ENCODE measurements at regions not wholly inside any gene's neighbourhood (a gene's known extent, or its start where the extent isn't known, plus 50 kb on each side); places are given as distances from the start of the nearest gene placed in this dataset.
A peak's percentile ranks its signal among the peaks of the same experiment; 100 is the strongest.

DNA sequence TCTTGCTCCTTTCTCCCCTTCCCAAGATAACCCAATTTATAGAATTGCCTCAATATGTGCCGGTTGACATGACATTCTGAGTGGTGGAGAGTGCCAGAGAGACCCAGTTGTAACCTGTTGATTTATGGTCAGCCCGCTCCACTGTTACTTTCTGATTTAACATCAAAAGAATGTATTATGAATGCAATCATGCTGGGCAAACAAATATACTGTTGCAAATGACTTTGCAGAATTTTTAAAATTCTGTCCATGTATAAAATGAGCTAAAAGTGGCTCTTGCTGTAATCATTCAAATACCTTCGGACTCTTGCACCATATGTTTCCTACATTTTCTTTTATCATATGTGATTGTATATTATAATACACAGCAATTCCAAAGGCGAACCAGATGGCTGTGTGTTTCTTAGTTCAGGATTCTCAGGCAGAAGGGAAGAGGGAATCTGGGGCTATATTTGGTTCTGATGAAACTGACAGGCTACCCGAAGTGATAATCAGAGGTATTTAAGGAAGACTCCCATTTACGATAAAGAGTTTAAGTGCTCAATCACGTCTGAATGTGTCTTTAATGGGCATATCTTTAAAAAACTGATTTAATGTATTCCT is 131.7 kb downstream of the CLCN4 start:
- no peak for DNase-seq

DNA sequence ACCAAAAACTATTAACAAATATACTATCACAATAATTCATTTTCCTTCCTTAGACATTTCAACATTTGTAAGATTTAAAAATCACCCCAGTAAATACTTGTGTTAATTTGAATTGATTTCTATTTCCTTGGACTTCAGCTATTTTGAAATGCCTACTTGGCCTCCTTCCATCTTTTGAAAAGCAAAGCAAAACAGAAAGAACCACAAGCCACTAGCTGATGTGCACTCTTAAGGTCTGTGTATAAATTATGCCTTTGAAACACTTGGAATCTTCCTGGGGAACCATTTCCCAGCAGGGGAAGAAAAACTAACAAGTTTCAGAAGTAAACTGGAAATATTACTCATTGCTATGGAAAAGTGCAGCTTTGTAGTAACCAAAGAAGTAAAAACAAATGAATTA is 139.8 kb downstream of the CLCN4 start:
- DNase-seq: no peak

DNA sequence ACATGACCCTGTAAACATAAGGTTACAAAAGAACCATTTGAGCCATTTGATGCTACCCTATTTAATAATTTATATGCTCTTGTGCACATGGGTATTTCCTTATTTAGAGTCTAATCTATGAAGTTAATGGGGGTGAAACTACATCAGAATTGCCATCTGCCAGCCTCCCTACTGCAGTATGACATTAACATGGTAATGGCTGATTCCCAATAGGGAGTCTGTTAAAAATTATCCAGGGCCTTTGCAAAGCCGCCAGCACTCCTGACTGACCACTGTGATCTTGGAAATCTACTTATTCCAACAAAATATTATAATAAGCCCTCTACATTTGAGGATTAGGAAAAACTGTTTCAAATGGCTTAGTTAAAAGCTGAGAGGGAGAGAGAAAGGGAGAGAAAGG is 153.7 kb downstream of the CLCN4 start:
- DNase-seq: no peak

GRCh38 chrX:10314530-10315104 is 157.8 kb downstream of the CLCN4 start:
- no peak for DNase-seq

DNA sequence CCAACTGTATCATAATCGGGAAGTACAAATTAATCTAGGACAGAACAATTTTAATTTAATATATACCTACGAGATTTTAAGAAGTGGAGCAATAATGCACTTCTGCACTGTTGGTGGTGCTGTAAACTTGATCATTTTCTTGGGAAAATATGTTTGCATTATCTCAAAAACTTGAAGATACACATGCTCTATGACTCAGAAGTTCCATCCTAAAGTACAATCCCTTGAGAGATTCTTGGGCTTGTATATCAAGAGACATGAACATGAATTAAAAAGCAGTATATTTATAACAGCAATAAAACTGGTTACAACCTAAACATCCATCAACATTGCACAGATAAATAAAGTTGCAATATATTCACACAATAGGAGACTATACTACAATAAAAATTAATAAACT is 168.8 kb downstream of the CLCN4 start:
- DNase-seq: no peak

GRCh38 chrX:10326578-10326977 is 169.8 kb downstream of the CLCN4 start:
- DNase-seq: peak in 1 of 2 experiments; percentile 8

- DNase-seq: no peak
Observed at GRCh38 chrX:10327651-10328050, 170.9 kb downstream of the CLCN4 start.

GRCh38 chrX:10329984-10330383 is 173.2 kb downstream of the CLCN4 start:
- no peak for DNase-seq

DNA sequence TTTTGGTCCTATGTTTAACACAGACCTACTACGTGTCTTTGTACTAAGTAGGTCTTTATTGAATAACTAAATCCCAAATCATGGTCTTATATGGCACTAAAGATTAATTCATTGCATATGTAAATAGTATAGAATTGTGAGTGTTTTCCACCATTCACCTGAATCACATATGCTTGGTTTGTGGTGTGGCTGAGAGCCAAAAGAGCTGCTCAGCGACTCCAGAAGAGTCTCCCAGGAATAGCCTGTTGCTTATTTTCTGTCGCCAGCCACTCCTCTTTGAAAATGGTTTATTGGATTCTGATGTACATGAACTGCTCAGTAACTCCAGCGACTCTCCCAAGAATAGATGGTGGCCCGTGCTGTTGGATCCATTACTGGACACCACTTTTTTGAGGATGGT is 184.5 kb downstream of the CLCN4 start:
- DNase-seq: no peak

DNA sequence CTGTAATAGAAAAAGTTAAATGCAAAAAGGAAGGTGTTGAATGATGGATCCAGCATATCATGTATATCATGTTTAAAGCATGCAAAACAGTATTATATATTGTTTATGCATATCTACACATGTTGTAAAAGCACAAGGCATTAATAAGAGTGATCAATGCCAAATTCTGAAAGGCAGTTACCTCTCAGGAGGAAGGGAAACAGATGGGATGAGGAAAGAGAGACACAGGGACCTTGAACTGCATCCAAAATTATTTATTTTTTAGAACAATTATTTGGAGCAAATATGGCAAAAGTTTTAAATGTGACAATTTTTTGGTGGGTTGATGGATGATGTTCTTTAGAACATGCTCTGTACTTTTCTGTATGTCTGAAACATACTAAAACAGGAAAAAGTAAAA is 193.4 kb downstream of the CLCN4 start:
- DNase-seq: no peak

GRCh38 chrX:10350981-10351380 is 194.2 kb downstream of the CLCN4 start:
- DNase-seq: no peak

GRCh38 chrX:10352536-10352935 is 195.8 kb downstream of the CLCN4 start:
- no peak for DNase-seq

- DNase-seq: no peak
Observed at GRCh38 chrX:10356979-10357378, 200.2 kb downstream of the CLCN4 start.

GRCh38 chrX:10358958-10359357 is 202.2 kb downstream of the CLCN4 start:
- no peak for DNase-seq

DNA sequence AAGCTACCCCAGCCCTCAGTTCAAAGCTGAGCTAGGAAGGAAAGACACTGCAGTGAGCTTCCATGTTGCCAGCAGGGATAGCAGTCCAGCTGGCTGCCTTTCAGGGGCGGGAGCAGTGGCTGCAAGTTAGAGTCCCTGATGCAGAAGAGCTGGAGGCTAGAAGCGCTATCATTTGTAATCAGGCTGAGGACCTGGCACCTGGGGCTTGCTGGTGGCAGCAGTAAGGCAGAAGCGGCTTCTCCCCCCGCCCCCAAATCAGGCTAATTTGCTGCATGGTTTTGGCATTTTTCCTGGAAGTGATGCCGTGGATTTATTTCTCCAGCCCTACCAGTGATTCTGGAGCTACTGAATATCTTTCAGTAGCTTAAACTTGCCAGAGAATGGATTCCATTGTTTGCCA is 203.3 kb downstream of the CLCN4 start:
- DNase-seq: no peak

DNA sequence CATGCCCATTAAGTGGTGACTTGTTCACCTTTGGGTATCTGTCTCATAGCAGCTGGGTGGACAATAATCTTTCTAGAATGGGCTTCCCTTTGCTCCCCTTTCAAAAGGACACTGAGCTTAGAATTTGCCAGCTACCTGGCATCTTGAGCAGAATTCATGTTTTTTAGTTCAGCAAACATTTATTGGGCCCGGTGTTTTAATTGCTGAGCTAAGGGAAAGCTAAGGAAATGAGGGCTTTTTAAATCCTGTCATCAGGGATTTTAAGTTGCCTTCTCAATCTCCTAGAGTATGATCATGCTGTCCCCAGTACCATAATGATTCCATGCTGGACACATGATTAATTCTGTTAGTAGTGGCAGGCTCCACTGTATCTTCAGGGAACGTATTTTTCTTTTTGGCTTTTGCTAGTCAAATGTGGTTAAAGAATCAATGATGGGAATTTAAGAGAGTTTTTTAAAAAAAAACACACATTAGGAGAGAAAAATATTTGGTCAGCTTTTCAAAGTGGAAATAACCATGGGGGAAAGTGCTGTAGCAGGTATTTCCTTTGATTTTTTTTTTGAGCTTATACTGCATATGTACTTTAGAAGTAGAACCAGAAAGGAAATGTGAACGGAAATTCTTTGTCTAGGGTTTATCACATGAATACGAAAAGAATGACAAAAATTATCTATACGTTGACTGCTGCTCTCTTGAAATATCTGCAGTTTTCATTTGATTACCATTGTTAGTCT is 208.9 kb downstream of the CLCN4 start:
- DNase-seq: no peak

GRCh38 chrX:10367406-10367805 is 210.6 kb downstream of the CLCN4 start:
- DNase-seq: no peak

DNA sequence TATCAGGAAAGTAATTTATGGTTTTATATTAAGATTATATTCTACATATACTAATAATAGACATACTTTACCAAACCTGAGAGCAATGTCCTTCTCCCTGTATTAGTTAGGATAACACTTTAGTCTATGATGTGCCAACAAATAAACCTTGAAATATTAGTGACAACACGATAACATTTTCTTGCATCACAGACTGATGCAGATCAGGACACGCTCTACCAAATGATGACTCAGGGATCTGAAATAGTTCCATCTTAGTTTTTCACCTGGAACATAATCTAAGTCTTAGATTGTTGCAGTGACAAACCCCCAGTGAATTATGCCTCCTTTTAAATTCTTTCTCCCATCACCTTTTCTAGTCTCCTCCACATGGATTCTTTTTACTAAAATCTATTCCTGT is 214.2 kb downstream of the CLCN4 start:
- no peak for DNase-seq

- no peak for DNase-seq
Observed at GRCh38 chrX:10377427-10377826, 220.7 kb downstream of the CLCN4 start.

- DNase-seq: no peak
Observed at GRCh38 chrX:10379878-10380277, 223.1 kb downstream of the CLCN4 start.

DNA sequence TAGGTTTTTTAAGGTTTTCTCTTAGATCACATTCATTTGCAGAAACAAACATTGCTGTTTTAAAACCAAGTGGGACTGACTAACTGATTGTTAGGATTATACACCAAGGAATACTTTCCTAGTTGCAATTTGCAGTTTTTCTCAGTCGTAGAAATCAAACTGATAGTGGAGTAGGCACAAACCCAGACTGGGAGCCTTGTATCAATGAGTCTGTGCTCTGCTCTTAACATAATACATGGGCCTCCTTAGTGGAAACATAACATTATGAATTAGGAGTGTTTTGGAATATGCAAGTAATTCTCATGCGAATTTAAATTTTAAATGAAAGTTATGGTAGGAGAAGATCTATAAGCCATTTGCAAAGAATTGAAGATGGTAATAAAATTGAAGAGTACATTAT is 223.5 kb downstream of the CLCN4 start:
- DNase-seq: no peak

DNA sequence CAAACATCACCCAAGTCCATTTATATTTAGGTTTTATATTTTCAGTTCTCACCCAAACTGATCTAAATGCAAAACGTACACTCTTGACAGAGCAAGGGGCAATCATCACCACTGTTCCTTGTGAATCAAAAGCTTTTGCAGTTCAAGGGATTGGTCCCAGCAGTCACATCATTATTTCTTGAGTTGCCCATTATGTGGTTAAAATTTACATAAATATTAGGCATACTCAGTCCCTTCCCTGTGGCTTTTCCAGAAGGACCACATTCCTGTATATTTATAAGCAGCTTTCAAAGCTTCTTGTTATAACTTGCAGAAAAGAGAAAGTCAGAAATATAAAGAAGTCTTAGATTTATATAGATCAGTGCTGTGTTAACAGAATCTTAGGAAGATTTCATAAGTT is 224.4 kb downstream of the CLCN4 start:
- DNase-seq: no peak

DNA sequence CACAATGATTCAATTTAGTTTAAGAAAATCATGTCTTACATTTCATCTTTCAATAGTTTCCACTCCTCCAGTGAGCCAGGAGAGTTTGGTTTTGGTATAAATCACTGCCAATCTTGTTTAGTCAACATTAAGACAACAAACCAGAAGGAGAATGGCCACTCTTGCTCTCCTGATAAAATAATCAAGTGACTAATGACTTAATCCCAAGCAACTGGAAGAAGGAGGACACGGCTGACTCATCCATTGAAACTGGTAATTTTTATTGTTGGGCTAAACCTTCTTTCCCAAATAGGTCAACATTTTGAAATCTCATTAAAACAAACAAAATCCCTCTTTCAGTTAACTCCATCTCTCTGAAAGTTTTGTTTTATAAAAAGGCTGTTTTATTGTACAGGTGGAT is 230.2 kb downstream of the CLCN4 start:
- no peak for DNase-seq

DNA sequence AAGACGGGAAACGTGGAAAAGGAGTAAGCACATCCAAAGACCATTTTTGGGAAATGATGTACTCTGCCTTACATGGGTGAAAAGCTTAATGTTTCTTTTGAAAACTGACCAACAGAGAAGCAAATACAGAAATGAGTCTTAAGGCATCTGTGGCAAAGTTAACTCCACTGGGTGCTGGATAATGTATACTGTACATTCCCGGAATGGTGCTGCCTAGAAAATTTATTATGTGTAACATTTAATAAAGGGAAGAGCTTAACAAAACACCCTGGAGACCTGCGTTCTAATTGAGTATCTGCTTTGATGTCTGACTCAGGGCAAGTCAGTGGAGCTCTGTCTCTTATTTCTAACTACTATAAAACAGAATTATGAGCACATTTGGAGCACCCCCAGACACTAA is 230.2 kb downstream of the MID1 start:
- no peak for DNase-seq

GRCh38 chrX:10393241-10393640 is 227.1 kb downstream of the MID1 start:
- no peak for DNase-seq
